Glutamatergic neuron (in vitro differentiated cells): ENCODE measurements at regions not wholly inside any gene's neighbourhood (a gene's known extent, or its start where the extent isn't known, plus 50 kb on each side); places are given as distances from the start of the nearest gene placed in this dataset.

Source experiments
- DNase-seq: peaks from one replicate; pipeline ENCODE4 v3.0.0; 2022
- H3K27ac Mint-ChIP-seq: one replicate; pipeline ENCODE4 v1.8.0; 2020; ENCODE audit warnings: mild to moderate bottlenecking, mixed read lengths, inconsistent platforms; ENCODE audit not compliant: unreplicated experiment
- H3K27me3 Mint-ChIP-seq: one replicate; pipeline ENCODE4 v1.8.0; 2020; ENCODE audit warnings: mild to moderate bottlenecking, moderate library complexity, mixed read lengths, inconsistent platforms; ENCODE audit not compliant: unreplicated experiment
- H3K36me3 Mint-ChIP-seq: one replicate; pipeline ENCODE4 v1.8.0; 2020; ENCODE audit warnings: mild to moderate bottlenecking, mixed read lengths, inconsistent platforms; ENCODE audit not compliant: unreplicated experiment
- H3K4me1 Mint-ChIP-seq: one replicate; pipeline ENCODE4 v1.8.0; 2020; ENCODE audit warnings: mild to moderate bottlenecking, low read depth, mixed read lengths, inconsistent platforms; ENCODE audit not compliant: unreplicated experiment
- H3K4me3 Mint-ChIP-seq: one replicate; pipeline ENCODE4 v1.8.0; 2020; ENCODE audit warnings: mild to moderate bottlenecking, mixed read lengths, inconsistent platforms; ENCODE audit not compliant: unreplicated experiment
- H3K9me3 Mint-ChIP-seq: one replicate; pipeline ENCODE4 v1.8.0; 2020; ENCODE audit warnings: mild to moderate bottlenecking, moderate library complexity, mixed read lengths, inconsistent platforms; ENCODE audit not compliant: unreplicated experiment
- CTCF ChIP-seq: fragments of 200-600 bp; sonication (generic); IDR thresholded peaks from one replicate; pipeline ENCODE4 v1.5.0; 2021; ENCODE audit not compliant: partially characterized antibody, unreplicated experiment

DNA sequence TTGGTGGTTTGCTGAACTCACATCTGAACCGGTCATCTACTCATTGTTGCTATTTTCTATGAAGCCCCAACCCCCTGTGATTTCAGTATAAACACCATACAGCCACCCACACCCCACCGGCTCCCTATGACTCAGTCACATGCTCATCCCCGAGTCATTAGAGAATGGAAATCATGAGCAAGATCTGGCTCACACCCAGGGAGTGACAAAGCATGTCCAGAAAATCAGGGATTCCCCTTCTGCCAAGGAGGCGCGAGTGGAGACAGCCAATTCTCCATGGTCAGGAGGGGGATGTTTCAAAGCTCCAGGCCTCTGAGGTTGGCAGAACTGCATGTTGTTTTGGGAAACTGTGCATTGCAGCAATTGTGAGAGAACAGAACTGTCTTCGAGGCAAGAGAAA lies 657.5 kb upstream of the TBX3 start:
- no peaks in the 10 kb centered on the region for H3K27me3 Mint-ChIP-seq
- no peak for DNase-seq
- H3K9me3 Mint-ChIP-seq: peaks cover 3% of the 10 kb centered on the region
- H3K36me3 Mint-ChIP-seq: no peaks in the 10 kb centered on the region
- TF ChIP-seq CTCF: no peak
- H3K4me3 Mint-ChIP-seq: no peak overlapping the region
- H3K4me1 Mint-ChIP-seq: no peaks in the 10 kb centered on the region
- no peak overlapping the region for H3K27ac Mint-ChIP-seq

GRCh38 chr12:115338566-115339294 lies 654.8 kb upstream of the TBX3 start:
- no peak for DNase-seq
- H3K4me3 Mint-ChIP-seq: no peak overlapping the region
- H3K27ac Mint-ChIP-seq: no peak overlapping the region

GRCh38 chr12:115337693-115338543 lies 653.9 kb upstream of the TBX3 start:
- no peak overlapping the region for H3K27ac Mint-ChIP-seq
- peaks cover 2% of the 10 kb centered on the region for H3K9me3 Mint-ChIP-seq
- no peaks in the 10 kb centered on the region for H3K36me3 Mint-ChIP-seq
- TF ChIP-seq CTCF: no peak
- no peaks in the 10 kb centered on the region for H3K4me1 Mint-ChIP-seq
- no peak overlapping the region for H3K4me3 Mint-ChIP-seq
- no peak for DNase-seq
- no peaks in the 10 kb centered on the region for H3K27me3 Mint-ChIP-seq

More at GRCh38 chr12:115338566-115339294, 654.8 kb upstream of the TBX3 start:
- no peaks in the 10 kb centered on the region for H3K27me3 Mint-ChIP-seq
- no peaks in the 10 kb centered on the region for H3K36me3 Mint-ChIP-seq
- peaks cover 2% of the 10 kb centered on the region for H3K9me3 Mint-ChIP-seq
- no peaks in the 10 kb centered on the region for H3K4me1 Mint-ChIP-seq
- TF ChIP-seq CTCF: no peak

DNA sequence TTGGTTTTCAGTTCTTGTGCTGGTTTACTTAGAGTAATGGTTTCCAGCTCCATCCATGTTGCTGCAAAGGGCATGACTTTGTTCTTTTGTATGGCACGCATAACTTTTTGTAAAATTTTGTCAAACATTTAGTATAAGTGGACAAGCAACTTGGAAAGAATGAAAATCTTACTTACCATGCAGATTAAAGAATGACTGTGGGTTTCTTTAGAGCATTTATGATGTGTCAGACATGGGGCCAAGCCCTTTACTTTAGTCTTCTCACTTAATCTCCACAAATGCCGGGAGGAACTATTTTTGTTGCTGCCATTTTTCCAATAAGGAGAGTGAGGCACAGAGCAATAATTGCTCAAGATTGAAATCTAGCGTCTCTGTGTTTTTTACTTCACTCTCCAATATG lies 652.5 kb upstream of the TBX3 start:
- no peaks in the 10 kb centered on the region for H3K9me3 Mint-ChIP-seq

More for the DNA sequence above, 652.5 kb upstream of the TBX3 start:
- DNase-seq: no peak
- Mint-ChIP-seq H3K4me1 (no peaks in the 10 kb centered on the region), H3K27ac (no peak overlapping the region), H3K36me3 (no peaks in the 10 kb centered on the region), H3K27me3 (no peaks in the 10 kb centered on the region), H3K4me3 (no peak overlapping the region)
- no peak for TF ChIP-seq CTCF
